Hematopoietic multipotent progenitor cell treated with erythropoietin and hydrocortisone succinate and interleukin-3 and kit ligand, for 17 days (in vitro differentiated cells): ENCODE measurements at regions not wholly inside any gene's neighbourhood (a gene's known extent, or its start where the extent isn't known, plus 50 kb on each side); places are given as distances from the start of the nearest gene placed in this dataset.

ENCODE experiments used
- DNase-seq: peaks from one replicate; pipeline ENCODE4 v3.0.0-alpha.2; 2015; ENCODE audit warnings: low spot score

- DNase-seq: no peak
These were observed 231.6 kb upstream of the GRIP1 start for GRCh38 chr12:66910366-66910974.

GRCh38 chr12:66915306-66915904 lies 236.5 kb upstream of the GRIP1 start:
- no peak for DNase-seq

DNA sequence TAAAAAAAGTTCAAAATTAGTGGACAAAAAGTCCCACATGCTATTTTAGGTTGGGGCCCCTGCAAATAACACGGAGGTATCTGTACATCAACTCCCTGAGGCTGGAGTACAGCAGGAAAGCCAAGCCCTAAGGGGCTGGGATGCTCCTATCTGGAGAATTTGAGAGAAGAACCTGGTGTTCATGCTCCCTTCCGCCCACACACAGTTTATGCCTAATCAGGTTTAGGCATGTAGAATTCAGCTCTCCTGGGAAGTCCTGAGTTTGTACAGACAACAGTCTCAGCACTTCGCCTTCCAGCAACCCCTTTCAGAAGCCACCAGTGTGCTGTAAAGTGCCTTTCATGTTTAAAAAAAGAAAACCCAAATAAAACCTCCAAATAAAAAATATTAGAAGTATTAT lies 237.3 kb upstream of the GRIP1 start:
- no peak for DNase-seq

DNA sequence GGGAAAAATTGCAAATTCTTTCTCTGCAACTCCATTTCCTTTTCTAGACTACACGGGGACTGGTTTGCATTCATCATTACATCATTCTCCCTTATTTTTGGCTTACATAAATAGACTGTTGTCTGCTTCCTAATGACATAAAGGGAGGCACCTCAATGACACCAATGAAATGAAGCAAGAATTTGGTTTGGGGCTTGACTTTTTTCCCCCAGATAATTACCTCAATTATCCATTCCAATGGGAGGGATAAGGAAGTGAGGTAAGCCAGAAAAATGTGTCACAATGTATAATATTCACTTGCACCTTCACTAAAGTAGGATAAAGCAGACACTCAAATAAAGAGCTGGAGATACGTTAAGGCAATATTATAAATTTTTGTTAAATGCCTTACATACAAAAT lies 240.6 kb upstream of the GRIP1 start:
- DNase-seq: no peak

- no peak for DNase-seq
These were observed 241.3 kb upstream of the GRIP1 start for GRCh38 chr12:66920205-66920604.

DNA sequence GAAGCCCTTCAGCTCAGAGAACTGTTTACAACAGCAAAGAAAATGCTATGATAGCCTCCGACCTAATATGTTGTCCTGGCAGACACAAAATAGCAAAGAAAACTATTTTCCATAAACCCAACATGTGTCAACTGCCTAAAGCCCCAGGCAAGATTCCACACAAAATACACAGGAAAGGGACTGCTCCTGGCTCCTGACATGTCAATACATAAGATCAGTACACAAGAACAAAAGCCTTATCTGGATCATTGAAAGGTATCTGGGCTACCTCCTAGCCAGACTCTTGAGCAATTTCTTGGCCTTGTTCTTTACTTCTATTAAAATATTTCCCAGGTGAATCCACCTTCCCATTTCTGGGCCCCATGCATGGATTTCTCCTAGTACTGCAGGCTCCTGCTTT lies 242.3 kb upstream of the GRIP1 start:
- DNase-seq: no peak

DNA sequence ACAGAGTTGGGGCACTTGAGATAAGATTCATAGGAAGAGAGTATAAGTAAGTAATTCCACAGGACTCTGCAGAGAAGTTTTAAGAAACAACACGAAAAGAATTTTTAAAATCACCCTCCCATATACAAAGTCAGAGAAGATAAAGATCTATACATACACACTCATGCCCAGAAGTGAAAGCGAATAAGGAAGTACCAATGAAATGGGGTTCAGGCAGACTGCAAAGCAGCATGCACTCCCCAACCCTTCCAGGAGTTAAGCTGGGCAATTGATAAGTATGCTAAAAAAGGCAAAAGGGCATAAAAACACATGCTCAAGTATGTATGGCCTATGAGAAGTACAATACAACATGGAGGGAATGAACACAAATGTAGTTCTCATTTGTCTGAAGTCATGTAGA lies 246.2 kb upstream of the GRIP1 start:
- DNase-seq: no peak

GRCh38 chr12:66929121-66929520 lies 250.2 kb upstream of the GRIP1 start:
- DNase-seq: no peak

- no peak for DNase-seq
These were observed 252.2 kb upstream of the GRIP1 start for GRCh38 chr12:66931091-66931490.

- no peak for DNase-seq
These were observed 253.2 kb upstream of the GRIP1 start for GRCh38 chr12:66932126-66932525.

DNA sequence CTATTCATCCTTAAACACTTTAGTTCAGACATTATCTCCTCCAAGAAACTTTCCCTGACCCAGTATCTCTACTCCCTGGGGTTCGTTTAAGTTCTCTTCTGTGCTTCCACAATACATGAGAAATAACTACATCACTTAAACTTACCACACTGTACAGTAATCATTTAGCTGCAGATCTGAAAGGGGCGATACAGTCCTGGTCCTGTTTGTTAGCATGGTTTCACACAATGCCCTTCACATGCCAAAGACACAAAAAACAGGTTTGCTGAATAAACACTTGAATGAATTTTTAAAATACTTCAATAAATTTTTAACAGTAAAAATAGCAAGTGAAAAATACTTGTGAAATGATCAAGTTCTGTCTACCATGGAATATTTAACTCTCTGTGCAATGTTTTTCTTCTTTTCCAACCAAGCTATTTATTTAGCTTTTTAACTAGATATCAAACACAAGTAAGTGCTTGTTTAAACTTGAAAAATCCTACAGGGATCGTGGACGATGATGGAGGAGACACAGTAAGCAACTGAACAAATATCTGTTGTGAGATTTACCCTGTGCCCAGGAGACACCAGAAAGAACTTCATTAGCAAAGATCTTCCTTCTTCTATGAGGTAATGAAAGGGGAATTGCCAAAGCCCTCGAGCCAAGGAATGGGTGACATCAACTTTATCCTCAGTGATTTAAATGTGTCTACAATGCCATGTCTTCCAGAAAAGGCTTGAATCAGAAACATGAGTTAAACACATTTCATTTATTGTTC lies 255.6 kb upstream of the GRIP1 start:
- no peak for DNase-seq

DNA sequence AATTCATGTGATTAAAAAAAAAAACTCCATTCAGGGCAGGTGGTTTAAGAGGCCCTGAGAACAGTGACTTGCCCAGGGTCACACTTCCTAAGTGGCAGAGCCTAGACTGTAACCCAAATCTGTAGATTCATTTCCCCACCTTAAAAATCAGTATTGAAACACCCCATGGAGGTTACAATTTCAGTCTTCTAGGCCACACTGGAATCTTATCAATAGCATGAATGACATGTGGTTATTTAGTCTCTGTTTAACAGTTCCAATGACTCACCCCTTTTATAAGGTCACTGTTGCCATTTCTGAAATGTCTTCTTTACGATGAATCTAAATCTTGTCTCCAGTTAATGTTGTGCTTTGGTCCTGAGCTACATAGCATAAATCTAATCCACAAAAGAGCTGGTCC lies 262.3 kb upstream of the GRIP1 start:
- DNase-seq: no peak

GRCh38 chr12:66942741-66943465 lies 264.0 kb upstream of the GRIP1 start:
- no peak for DNase-seq

- DNase-seq: no peak
These were observed 265.5 kb upstream of the GRIP1 start for GRCh38 chr12:66944365-66944764.

GRCh38 chr12:66945189-66945817 lies 266.4 kb upstream of the GRIP1 start:
- DNase-seq: no peak

DNA sequence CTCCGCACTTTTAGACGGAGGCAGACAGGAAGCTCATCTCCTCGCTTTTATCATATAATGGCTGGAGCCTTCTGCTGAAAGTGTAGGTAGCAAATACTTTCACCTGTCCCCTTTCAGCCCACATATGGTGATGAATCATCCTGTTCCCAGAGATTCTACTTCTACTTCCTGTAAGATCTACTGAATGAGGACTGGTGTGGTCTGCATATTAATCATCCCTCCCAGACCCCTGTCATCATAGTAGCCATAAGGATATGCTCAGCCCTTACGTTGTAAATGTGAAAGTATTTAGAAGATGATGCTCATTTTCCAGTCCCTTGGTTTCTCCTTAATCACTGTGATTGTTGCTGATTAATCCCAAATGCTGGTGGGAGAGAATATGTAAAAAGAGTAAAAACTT lies 268.2 kb upstream of the GRIP1 start:
- DNase-seq: no peak

DNA sequence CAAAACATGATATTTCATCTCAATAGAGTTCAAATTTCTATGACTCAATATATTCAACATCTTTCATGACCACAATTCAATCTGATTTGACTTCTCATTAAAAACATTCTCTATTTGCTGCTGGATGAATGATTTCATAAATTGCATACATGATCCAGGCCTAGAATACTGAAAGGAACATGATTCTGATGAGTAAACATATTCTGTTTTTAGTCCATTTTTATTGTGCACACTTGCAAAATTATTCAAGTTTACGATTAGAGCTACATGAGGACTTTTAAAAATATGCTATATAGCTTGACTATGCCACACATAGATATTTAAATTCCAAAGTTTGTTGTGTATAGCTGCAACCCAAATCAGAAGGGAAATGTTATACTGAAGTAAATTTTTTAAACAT lies 273.8 kb upstream of the GRIP1 start:
- no peak for DNase-seq

GRCh38 chr12:66956300-66956699 lies 277.4 kb upstream of the GRIP1 start:
- no peak for DNase-seq

DNA sequence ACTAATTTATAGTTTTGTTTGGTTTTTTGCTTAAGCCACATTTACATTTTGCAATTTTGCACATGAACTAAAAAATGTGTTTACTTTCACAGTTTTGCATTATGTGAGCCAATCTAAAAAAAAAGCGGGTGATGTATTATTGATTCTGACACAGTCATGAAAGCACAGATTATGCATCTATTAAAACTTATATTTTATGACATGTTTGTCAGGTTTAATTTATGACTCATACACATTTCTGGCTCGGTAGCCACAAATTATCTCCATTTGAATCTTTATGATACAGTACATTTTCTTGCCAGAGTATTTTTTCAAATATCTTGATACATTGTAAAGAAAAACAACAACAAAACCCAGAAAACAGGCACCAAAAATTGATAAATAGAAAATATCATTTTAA lies 280.4 kb upstream of the GRIP1 start:
- DNase-seq: no peak

- DNase-seq: no peak
These were observed 281.1 kb upstream of the GRIP1 start for GRCh38 chr12:66960006-66960405.

DNA sequence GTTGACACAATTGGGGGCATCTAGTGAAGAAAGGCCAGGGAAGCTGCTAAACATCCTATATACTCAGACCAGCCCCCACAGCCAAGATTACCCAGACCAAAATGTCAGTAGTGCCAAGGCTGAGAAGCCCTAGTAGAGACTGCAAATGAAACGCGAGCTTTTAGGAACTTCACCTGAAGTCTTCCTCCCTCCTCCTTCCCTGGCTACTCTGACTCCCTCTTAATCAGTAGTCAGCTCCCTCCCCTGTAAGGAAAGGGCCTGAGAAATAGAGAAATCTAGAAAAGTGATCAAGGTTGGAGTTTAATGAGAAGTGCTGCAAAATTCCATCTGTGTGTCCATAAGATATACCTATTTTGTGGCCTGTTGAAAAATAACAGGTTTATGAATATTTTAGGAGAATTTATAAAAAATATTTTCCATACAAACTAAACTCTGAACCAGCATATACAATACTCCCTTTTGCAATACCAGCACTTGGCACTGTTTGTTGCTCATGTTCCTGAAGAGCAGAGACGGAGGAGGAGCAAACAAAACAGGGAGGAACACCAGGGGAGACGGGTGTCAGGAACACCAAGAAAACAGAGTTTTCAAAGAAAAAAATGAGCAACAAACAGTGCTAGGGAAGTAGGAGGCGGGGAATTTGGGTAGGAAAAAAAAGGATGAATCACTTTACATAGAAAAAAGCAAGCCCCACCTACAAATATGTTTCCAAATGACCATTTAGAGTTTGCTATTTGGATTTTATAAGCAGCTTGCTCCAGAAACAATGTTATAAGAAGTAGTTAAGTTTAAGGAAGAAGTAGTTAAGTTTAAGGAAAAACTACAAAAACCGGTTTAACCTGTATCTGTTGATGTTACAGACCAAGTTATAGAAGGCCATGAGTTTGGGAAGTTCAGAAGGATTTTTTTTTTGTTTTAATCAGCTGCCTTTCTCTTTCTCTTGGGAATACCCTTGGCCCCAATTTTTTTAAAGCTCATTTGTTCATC lies 282.1 kb upstream of the GRIP1 start:
- no peak for DNase-seq
